ENCODE measurements at regions not wholly inside any gene's neighbourhood (a gene's known extent, or its start where the extent isn't known, plus 50 kb on each side); places are given as distances from the start of the nearest gene placed in this dataset.
"Not testable (repeated sequence)": the region's sequence is repeated elsewhere in the genome, so short reads cannot be mapped to it uniquely, and the experiment has no call there.

DNA sequence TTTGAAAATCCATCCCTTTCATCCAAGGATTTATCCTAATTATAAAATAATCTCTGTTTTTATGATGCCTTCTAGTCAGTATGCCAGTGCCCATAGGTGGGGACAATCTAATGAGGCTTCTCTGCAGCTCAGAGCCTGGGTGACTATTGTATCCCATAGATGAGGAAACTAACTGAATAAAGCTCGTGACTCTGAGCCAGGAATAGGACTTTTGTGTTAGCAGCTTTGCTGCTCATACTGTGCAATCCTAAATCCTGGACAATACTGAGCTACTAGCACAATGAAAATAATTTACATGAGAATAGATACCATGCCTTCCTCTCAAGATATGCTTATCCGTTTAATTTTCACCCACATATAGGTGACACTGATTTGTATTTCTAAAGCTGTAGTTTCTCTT is 443.0 kb downstream of the PLK2 start:
- DNase-seq (ENCODE audit: low spot score), result no peak

DNA sequence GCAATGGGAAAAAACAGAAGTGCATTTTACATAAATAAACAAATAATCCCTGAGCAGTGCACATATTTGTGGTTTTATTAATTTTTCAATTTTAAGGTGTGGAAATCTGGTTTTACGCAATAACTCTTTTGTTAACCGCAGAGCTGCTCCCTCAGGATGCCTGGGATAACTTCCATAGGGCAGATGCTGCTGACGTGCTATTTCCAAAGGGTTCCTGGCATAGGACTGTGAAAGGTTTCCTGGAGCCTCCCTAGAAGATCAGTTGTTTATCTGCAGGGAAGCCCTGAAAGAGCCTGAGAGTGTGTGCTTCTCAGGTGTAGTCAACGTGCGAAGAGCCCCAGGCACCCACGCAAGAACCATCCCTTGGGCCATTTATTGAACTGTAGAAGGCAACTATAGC is 443.5 kb downstream of the PLK2 start:
- no peak for DNase-seq (ENCODE audit: low spot score)

- DNase-seq (ENCODE audit: low spot score), result no peak
Observed at GRCh38 chr5:58015175-58015574, 444.7 kb downstream of the PLK2 start.

DNA sequence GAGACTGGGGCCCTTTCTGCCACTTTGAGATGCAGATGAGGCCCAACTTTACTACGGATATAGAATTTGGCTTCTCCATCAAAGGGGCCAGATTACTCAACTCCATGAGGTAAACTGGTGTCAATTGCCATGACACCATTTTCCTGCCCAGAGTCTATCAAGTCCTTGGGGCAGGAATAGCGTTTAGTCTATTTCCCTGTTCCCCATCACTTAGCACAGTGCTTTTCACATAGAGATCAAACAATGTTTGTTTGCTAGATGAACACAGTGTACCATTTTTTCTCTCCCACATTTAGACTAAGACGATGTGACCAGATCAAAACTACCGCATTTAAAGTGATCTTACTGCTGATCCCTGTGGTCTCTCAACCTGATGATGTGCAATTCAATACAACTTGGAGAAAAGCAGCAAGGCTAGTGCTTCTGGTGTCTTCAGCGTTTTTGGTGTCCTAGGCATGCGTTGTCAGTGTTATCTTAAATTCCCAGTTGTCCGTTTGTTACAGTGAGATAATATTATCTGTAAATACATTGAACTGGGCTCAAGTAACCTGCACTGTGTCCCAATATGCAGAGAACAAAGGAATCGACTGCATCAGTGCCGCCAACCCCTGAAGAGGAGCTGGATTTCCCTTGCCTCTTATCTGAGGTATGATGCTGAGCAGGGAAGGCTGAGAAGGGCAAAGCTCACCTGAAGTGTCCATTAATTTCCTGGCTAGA is 446.2 kb downstream of the PLK2 start:
- no peak for DNase-seq (ENCODE audit: low spot score)

DNA sequence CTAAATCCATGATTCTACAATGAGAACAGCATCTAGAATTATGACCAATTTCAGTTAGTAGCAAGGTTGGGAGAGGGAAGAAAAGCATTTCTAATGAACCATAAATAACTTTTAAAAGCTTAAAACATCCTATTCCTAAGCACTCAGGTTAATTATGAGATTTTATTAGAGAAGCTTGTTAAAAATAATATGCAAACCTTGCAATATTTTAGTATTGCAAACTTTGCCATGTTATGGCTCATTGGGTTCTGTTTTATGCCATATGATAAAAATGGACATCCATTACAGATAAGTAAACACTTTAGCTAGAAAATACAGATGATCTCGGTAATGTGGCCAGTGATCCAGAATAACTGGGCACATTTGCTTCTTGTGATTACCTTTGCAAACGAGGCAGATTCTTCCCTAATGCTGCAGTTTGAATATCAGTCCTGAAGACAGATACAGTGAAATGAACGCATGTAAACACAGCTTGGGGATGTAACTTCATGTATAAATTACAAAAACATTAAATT is 447.0 kb downstream of the PLK2 start:
- no peak for DNase-seq (ENCODE audit: low spot score)

- no peak for DNase-seq (ENCODE audit: low spot score)
Observed at GRCh38 chr5:58012102-58012501, 447.8 kb downstream of the PLK2 start.

DNA sequence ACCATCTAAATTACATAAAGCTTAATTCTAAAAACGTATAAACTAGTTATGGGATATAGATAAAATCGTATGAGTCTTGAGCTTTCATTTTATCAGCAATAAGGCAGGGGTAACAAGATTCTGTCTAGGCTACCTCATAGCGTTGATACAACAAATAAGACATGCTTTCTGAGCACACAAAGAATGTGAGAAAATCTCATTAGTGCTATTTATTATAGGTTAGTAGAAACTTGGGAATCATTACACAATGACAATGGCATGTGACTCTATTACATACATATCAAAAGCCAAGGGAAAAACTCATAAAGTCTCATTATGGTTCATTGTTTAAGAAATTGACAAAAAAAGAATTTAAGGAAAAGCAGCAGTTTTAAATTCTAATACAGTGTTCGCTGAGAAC is 448.6 kb downstream of the PLK2 start:
- DNase-seq (ENCODE audit: low spot score), result no peak

DNA sequence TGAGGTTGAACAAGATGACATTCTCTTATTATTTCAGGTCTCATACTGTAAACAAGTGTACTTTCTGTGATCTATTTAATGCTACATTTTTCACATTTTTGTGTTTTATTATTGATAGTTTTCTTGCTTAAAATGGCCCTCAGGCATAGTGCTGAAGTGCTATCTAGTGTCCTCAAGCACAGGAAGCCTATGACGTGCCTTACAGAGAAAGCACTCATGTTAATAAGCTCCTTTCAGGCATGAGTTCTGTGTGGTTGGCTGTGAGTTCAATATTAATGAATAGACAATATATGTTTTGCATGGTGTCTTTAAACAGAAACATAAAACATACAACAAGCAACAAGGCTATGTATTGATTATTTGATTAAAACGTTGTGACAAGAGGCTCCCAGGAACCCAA is 450.1 kb downstream of the PLK2 start:
- DNase-seq (ENCODE audit: low spot score), result no peak

DNA sequence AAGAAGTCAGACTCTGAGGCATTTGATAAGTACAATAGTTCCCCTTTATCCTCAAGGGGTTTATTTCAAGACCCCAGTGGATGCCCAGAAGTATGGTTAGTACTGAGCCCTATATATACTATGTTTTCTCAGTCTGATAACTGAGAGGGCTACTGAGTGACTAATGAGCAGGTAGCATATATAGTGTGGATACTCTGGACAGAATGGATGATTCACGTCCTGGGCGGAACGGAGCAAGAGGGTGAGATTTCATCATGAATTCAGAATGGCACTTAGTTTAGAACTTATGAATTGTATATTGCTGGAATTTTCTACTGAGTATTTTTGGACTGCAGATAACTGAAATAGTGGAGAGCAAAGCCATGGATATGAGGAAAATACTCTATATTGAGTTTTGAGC is 457.6 kb downstream of the PLK2 start:
- DNase-seq (ENCODE audit: low spot score), result no peak

DNA sequence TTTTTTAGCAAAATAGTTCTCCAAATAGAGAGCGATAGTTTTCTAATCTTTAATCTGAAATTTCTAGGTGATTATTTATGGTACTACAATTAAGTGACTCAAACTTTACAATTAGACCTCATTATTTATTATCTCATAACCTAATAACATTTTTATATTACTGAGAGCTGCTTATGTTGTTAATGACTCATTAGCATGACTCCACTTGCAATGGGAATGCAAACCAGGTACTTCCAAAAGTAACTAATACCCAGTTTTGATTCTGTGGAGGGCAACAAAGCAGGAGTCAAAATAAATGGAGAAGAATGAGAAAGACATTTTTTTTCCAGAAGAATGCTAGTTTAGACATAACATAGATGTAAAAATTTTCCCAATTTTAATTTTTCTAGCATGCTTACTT is 466.0 kb downstream of the PLK2 start:
- DNase-seq (ENCODE audit: low spot score), result no peak

DNA sequence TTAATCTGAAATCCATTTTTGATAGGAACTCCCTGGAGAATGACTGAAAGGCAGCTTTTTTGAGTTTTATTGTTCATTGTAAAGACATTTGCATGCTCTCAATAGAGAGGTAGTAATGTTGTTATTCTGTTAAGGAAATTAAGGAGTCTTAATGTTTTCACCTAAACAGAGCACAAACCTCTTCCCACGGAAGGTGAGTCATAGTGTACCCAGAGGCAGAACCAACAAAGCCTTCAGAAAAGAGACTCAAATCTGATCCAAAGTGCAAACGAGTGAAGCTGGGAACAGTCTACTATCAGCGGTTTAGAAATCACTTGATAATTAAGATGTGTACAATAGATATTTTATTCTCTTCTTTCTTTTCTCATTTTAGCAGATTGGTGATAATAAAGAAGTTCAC is 470.5 kb downstream of the PLK2 start:
- no peak for DNase-seq (ENCODE audit: low spot score)

DNA sequence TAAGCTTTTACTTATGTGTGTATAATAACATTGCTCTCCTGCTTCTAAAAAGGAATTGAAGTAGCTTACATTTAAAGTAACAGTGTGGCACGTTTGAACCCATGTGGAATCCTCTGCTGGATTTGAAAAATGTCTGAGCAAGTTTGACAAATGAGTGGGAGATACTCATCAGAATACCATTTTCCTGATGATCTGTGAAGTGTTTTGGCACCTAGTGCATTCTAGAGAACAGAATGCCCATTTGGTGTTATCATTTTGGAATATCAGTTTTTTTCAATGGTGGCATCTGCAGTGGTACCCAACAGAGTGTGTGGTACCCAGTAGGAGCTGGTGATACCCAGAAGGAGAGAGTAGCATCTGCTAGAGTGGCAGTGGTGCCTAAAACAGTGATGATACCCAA is 471.1 kb downstream of the PLK2 start:
- no peak for DNase-seq (ENCODE audit: low spot score)

DNA sequence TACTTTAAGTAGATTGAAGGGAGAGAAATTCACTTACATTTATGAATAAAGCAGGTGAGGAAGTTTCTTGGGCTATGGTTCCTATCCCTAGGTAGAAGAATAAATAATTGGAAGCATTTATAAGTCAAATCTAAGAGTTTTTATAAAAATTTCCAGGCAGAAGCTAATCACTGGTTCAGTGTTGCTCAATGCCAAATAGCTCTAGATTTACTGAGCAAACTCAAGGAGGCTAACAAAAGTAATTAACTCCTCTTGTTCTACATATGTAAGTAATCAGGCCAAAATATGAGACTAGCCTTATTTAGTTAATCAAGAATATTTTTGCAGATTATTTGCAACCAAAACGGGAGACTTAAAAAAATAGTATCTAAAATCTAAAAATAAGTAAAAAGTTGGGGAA is 472.3 kb downstream of the PLK2 start:
- no peak for DNase-seq (ENCODE audit: low spot score)

GRCh38 chr5:57986761-57987341 is 473.0 kb downstream of the PLK2 start:
- no peak for DNase-seq (ENCODE audit: low spot score)

- no peak for DNase-seq (ENCODE audit: low spot score)
Observed at GRCh38 chr5:57983426-57983825, 476.5 kb downstream of the PLK2 start.

GRCh38 chr5:57979671-57980070 is 480.2 kb downstream of the PLK2 start:
- DNase-seq (ENCODE audit: low spot score), result no peak

GRCh38 chr5:57976506-57976905 is 483.4 kb downstream of the PLK2 start:
- DNase-seq (ENCODE audit: low spot score), result no peak

DNA sequence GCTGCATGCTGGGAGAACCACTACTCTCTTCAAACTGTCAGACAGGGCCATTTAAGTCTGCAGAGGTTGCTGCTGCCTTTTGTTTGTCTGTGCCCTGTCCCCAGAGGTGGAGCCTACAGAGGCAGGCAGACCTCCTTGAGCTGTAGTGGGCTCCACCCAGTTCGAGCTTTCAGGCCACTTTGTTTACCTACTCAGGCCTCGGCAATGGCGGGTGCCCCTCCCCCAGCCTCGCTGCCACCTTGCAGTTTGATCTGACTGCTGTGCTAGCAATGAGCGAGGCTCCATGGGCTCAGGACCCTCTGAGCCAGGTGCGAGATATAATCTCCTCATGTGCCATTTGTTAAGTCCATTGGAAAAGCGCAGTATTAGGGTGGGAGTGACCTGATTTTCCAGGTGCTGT is 487.8 kb downstream of the PLK2 start:
- DNase-seq (ENCODE audit: low spot score), result not testable (repeated sequence)

- DNase-seq (ENCODE audit: low spot score), result no peak
Observed at GRCh38 chr5:57960569-57960968, 478.0 kb upstream of the ACTBL2 start.

DNA sequence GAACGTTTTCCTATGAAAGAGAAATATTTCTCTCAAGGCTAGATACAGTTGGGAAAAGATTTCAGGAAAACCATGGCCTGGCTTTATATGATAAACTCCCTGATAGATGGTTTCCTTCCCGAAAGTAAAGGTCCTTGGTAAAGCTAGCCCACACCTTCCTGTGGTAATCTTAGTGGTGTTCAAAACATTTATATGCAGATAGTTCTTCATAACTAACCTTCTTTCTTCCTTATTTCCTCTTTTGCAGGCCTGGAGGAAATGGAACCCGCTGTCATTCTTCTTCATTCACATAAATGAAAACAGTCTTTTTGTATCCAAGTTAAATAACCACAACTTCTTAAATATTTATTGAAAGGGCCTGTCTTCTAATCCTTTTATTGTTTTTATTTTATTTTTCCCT is 474.0 kb upstream of the ACTBL2 start:
- DNase-seq (ENCODE audit: low spot score), result no peak

GRCh38 chr5:57955511-57955910 is 472.9 kb upstream of the ACTBL2 start:
- DNase-seq (ENCODE audit: low spot score), result no peak

- DNase-seq (ENCODE audit: low spot score), result no peak
Observed at GRCh38 chr5:57953792-57954191, 471.2 kb upstream of the ACTBL2 start.

- no peak for DNase-seq (ENCODE audit: low spot score)
Observed at GRCh38 chr5:57950616-57951228, 468.1 kb upstream of the ACTBL2 start.

- DNase-seq (ENCODE audit: low spot score), result no peak
Observed at GRCh38 chr5:57948091-57948490, 465.5 kb upstream of the ACTBL2 start.
